ENCODE measurements at regions not wholly inside any gene's neighbourhood (a gene's known extent, or its start where the extent isn't known, plus 50 kb on each side); places are given as distances from the start of the nearest gene placed in this dataset.

DNA sequence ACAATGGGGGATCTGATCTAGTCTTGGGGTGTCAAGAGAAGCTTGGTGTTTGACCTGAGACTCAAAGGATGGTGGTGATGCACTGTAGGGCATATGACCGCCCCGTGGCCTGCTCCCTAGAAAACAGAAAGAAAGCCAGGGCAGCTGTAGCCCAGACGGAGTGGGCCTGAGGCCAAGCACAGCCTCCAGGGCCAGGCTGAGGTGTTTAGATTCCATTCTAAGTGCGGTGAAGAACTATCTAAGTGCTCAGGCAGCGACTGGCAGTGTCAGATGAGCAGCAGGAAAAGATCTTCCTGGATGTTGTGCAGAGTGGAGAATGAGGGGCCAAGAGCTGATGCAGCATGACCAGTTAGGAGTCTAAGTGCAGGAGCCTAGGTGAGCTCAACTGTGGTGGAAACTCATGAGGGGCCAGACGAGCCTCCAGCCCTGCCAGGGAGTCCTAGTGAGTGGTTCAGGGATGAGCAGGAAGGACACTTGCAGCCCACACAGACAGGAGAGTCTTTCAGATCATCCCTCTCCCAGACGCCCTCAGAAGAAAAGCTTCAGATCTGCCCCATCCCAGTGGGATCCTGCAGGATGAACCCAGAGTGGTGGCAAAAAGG lies 314.2 kb upstream of the CCL2 start:
- Histone ChIP-seq H2AFZ (replicated peaks; ENCODE audit: low read length, poor library complexity) (no peak overlapping the region), H4K5ac (ENCODE audit: low read depth, low read length) (no peak overlapping the region), H3K27ac (ENCODE audit: insufficient read depth, low read length) (no peak overlapping the region), H3K36me3 (ENCODE audit: control insufficient read depth, insufficient read depth, low read length) (no peaks in the 10 kb centered on the region), H3K18ac (ENCODE audit: low read depth, low read length) (no peak overlapping the region), H2BK15ac (ENCODE audit: low read depth, low read length) (no peak overlapping the region), H3K27me3 (ENCODE audit: control insufficient read depth, insufficient read depth, low read length) (no peaks in the 10 kb centered on the region), H3K4me1 (ENCODE audit: control insufficient read depth, insufficient read depth, low read length) (no peaks in the 10 kb centered on the region), H4K20me1 (ENCODE audit: insufficient read depth, low read length) (no peaks in the 10 kb centered on the region), H4K91ac (ENCODE audit: insufficient read depth, low read depth, low read length) (no peak overlapping the region), H3K56ac (ENCODE audit: extremely low read depth, insufficient read depth, low read length) (no peak overlapping the region), H3K4me3 (ENCODE audit: insufficient read depth, low read depth, low read length) (no peak overlapping the region), H2AK5ac (ENCODE audit: low read depth, low read length) (no peak overlapping the region), H3K9me1 (ENCODE audit: insufficient read depth, low read length) (no peaks in the 10 kb centered on the region), H3K79me1 (ENCODE audit: low read depth in 1 of 2, low read length in 2 of 2) (no peaks in the 10 kb centered on the region), H4K8ac (ENCODE audit: low read depth in 2 of 2, low read length in 2 of 2) (no peak overlapping the region), H3K4ac (ENCODE audit: low read depth, low read length) (no peak overlapping the region), H3K14ac (replicated peaks; ENCODE audit: low read depth, low read length) (no peak overlapping the region), H2BK20ac (ENCODE audit: low read depth, low read length) (no peak overlapping the region), H3K23ac (ENCODE audit: low read depth, low read length) (no peak overlapping the region), H2AK9ac (replicated peaks; ENCODE audit: low read depth, low read length, poor library complexity) (no peak overlapping the region), H3K9ac (ENCODE audit: low read depth, low read length) (no peak overlapping the region), H2BK120ac (ENCODE audit: low read depth, low read length) (no peak overlapping the region), H2BK5ac (ENCODE audit: low read depth, low read length, poor library complexity, severe bottlenecking) (no peak overlapping the region), H3K4me2 (ENCODE audit: low read depth, low read length) (no peak overlapping the region), H3K9me3 (ENCODE audit: control insufficient read depth, insufficient read depth, low read length) (0 out of 2 replicates have a peak, but pooled peaks cover 2% of the 10 kb centered on the region)
- ChIA-PET CTCF (no interaction called here), POLR2A (ENCODE audit: unreplicated experiment) (no interaction called here)
- dilution Hi-C loops (cut with HindIII; ENCODE audit: low sequenced_read_pairs, unreplicated experiment), result no loop called here
- no TSS peak for BruUV-seq (replicated peaks)
- no peak for DNase-seq
- no peak for TF ChIP-seq RFX5 (IDR thresholded peaks at IDR 0.05; ENCODE audit: low read depth, low read length)
- no peak for TF ChIP-seq BHLHE40 (IDR thresholded peaks at IDR 0.05; ENCODE audit: low read depth, low read length)
- TF ChIP-seq MAFK (IDR thresholded peaks at IDR 0.05; ENCODE audit: low read depth, low read length), result no peak
- TF ChIP-seq SMC3 (IDR thresholded peaks at IDR 0.05; ENCODE audit: low read depth, low read length), result no peak
- TF ChIP-seq RAD21 (IDR thresholded peaks at IDR 0.05; ENCODE audit: low read length), result no peak
- in situ Hi-C loops (cut with MboI; ENCODE audit: low sequenced_read_pairs), result no loop called here
- 0% methylated on average over 1 of the region's 7 CpGs; no CpG with 5 or more reads in 1 of the 2 experiments for WGBS, 2 experiments (ENCODE audit: extremely low coverage in 2 of 2, insufficient read length in 1 of 2)
- no peak for ATAC-seq (ENCODE audit: low read depth)
- intact Hi-C loops (cut with micrococcal nuclease), result no loop called here

Data from IMR-90 (cell line).